ENCODE measurements at regions not wholly inside any gene's neighbourhood (a gene's known extent, or its start where the extent isn't known, plus 50 kb on each side); places are given as distances from the start of the nearest gene placed in this dataset.

DNA sequence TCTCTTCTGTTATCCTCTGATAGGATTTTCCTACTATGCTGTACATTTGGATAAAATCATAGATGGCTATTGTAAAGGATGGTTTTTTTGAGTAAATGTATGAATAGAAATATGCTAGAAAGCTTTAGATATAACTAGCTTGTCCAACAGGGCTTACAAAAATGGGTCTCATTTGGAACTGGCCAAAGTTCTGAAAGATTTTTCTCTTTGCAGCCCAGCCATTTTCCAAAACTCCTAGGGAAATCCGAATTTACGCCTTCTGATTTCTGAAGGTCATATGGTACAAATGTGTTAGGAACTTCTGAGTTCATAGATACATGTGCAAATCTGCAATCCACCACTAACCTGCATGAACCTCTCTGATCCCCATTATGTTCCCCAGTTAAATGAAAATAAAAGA lies 603.9 kb upstream of the C9orf72 start:
- WGBS: no CpG with 5 or more reads among the region's 2 CpGs

DNA sequence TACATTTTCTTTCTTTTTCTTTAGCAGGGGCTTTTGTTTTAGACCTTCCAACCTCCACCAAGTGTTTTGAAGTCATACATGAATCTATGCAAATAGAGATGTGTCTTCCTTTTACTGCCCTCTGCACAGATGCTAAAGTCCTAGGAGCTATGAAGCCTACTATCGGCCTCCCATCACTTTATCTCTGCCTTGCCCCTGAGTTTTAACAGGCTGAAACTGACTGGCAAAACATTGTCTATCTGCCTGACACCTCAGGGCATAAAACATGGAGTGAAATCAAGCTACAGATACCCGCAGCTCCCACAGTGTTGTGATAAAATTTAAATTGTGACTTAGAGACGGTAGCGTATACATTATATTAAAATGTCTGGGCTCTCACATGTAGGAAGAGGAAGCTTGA lies 604.6 kb upstream of the C9orf72 start:
- H2AFZ ChIP-seq (ENCODE audit: low read depth, low read length): no peak overlapping the region
- H2BK120ac ChIP-seq (ENCODE audit: low read depth, low read length): no peak overlapping the region
- no peak overlapping the region for H2BK12ac ChIP-seq (ENCODE audit: low read length in 2 of 2)
- no peak overlapping the region for H2BK15ac ChIP-seq (ENCODE audit: low read depth, poor library complexity, severe bottlenecking)
- no peak overlapping the region for H2AK5ac ChIP-seq (ENCODE audit: low read length, severe bottlenecking)
- H2BK5ac ChIP-seq (ENCODE audit: low read depth, low read length, poor library complexity, severe bottlenecking): no peak overlapping the region
- H3K18ac ChIP-seq (ENCODE audit: low read depth in 1 of 2, low read length in 2 of 2): no peak overlapping the region
- H4K8ac ChIP-seq (ENCODE audit: low read length): no peak overlapping the region
- H3K4me2 ChIP-seq (ENCODE audit: low read length, poor library complexity, severe bottlenecking): no peak overlapping the region
- no peaks in the 10 kb centered on the region for H3K27me3 ChIP-seq (ENCODE audit: control insufficient read depth in 1 of 2, insufficient read depth in 1 of 2, low read length in 2 of 2)
- H3K9ac ChIP-seq (ENCODE audit: low read length): no peak overlapping the region
- H3K14ac ChIP-seq (ENCODE audit: low read length in 2 of 2): no peak overlapping the region
- H3K36me3 ChIP-seq (ENCODE audit: control insufficient read depth in 1 of 2, insufficient read depth in 2 of 2, low read depth in 1 of 2, low read length in 2 of 2): no peaks in the 10 kb centered on the region
- WGBS: 95% methylated on average over 4 of the region's 4 CpGs
- H3K79me1 ChIP-seq (replicated peaks; ENCODE audit: low read length, poor library complexity, severe bottlenecking): no peaks in the 10 kb centered on the region
- no peak for DNase-seq
- no peak overlapping the region for H3K4me3 ChIP-seq (ENCODE audit: insufficient read depth in 1 of 2, low read depth in 1 of 2, low read length in 2 of 2)
- peaks cover 7% of the 10 kb centered on the region for H3K9me3 ChIP-seq (ENCODE audit: control insufficient read depth, low read length)
- no peak overlapping the region for H3K27ac ChIP-seq (ENCODE audit: low read length, poor library complexity, severe bottlenecking)
- no peaks in the 10 kb centered on the region for H3K4me1 ChIP-seq (ENCODE audit: control insufficient read depth, insufficient read depth, low read depth, low read length)
- H3K23ac ChIP-seq (ENCODE audit: low read length in 2 of 2): no peak overlapping the region
- no peak overlapping the region for H3K4ac ChIP-seq (ENCODE audit: low read depth in 1 of 2, low read length in 2 of 2)
- no peak overlapping the region for H4K91ac ChIP-seq (ENCODE audit: low read length)

More for the DNA sequence above, 603.9 kb upstream of the C9orf72 start:
- H2AK5ac ChIP-seq (ENCODE audit: low read length, severe bottlenecking): no peak overlapping the region
- no peak overlapping the region for H3K4me3 ChIP-seq (ENCODE audit: insufficient read depth in 1 of 2, low read depth in 1 of 2, low read length in 2 of 2)
- peaks cover 7% of the 10 kb centered on the region for H3K9me3 ChIP-seq (ENCODE audit: control insufficient read depth, low read length)
- H3K27ac ChIP-seq (ENCODE audit: low read length, poor library complexity, severe bottlenecking): no peak overlapping the region
- H2AFZ ChIP-seq (ENCODE audit: low read depth, low read length): no peak overlapping the region
- no peak overlapping the region for H3K23ac ChIP-seq (ENCODE audit: low read length in 2 of 2)
- no peak overlapping the region for H3K4me2 ChIP-seq (ENCODE audit: low read length, poor library complexity, severe bottlenecking)
- no peak overlapping the region for H3K14ac ChIP-seq (ENCODE audit: low read length in 2 of 2)
- no peaks in the 10 kb centered on the region for H3K79me1 ChIP-seq (replicated peaks; ENCODE audit: low read length, poor library complexity, severe bottlenecking)
- H2BK5ac ChIP-seq (ENCODE audit: low read depth, low read length, poor library complexity, severe bottlenecking): no peak overlapping the region
- H3K27me3 ChIP-seq (ENCODE audit: control insufficient read depth in 1 of 2, insufficient read depth in 1 of 2, low read length in 2 of 2): no peaks in the 10 kb centered on the region
- no peaks in the 10 kb centered on the region for H3K4me1 ChIP-seq (ENCODE audit: control insufficient read depth, insufficient read depth, low read depth, low read length)
- H3K36me3 ChIP-seq (ENCODE audit: control insufficient read depth in 1 of 2, insufficient read depth in 2 of 2, low read depth in 1 of 2, low read length in 2 of 2): no peaks in the 10 kb centered on the region
- H2BK120ac ChIP-seq (ENCODE audit: low read depth, low read length): no peak overlapping the region
- H4K8ac ChIP-seq (ENCODE audit: low read length): no peak overlapping the region
- no peak overlapping the region for H3K4ac ChIP-seq (ENCODE audit: low read depth in 1 of 2, low read length in 2 of 2)
- DNase-seq: no peak
- no peak overlapping the region for H2BK15ac ChIP-seq (ENCODE audit: low read depth, poor library complexity, severe bottlenecking)
- no peak overlapping the region for H3K9ac ChIP-seq (ENCODE audit: low read length)
- no peak overlapping the region for H2BK12ac ChIP-seq (ENCODE audit: low read length in 2 of 2)
- no peak overlapping the region for H4K91ac ChIP-seq (ENCODE audit: low read length)
- H3K18ac ChIP-seq (ENCODE audit: low read depth in 1 of 2, low read length in 2 of 2): no peak overlapping the region

DNA sequence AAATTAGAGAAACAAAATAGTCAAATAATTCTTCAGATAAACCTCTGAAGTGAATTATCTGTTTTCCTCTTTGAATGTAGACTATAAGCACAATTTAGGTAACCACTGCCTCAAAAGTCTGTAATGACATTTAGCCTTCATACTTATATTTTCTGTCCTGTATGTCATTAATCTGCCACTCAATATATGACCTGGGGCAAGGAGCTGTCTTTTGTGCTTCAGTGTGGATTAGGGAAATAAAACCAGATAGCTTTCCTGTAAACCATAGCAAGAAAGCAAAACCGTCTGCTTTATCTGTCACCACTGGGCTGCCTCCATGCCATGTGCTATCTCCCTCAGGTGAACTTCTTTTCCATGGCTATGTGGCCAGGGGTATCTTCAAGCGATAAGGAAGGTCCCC lies 606.6 kb upstream of the C9orf72 start:
- no peaks in the 10 kb centered on the region for H3K36me3 ChIP-seq (ENCODE audit: control insufficient read depth in 1 of 2, insufficient read depth in 2 of 2, low read depth in 1 of 2, low read length in 2 of 2)
- no peak overlapping the region for H3K14ac ChIP-seq (ENCODE audit: low read length in 2 of 2)
- H3K27ac ChIP-seq (ENCODE audit: low read length, poor library complexity, severe bottlenecking): no peak overlapping the region
- H3K23ac ChIP-seq (ENCODE audit: low read length in 2 of 2): no peak overlapping the region
- H3K18ac ChIP-seq (ENCODE audit: low read depth in 1 of 2, low read length in 2 of 2): no peak overlapping the region
- no peak overlapping the region for H3K4me2 ChIP-seq (ENCODE audit: low read length, poor library complexity, severe bottlenecking)
- H3K4me1 ChIP-seq (ENCODE audit: control insufficient read depth, insufficient read depth, low read depth, low read length): no peaks in the 10 kb centered on the region
- H3K27me3 ChIP-seq (ENCODE audit: control insufficient read depth in 1 of 2, insufficient read depth in 1 of 2, low read length in 2 of 2): no peaks in the 10 kb centered on the region
- no peak overlapping the region for H2BK5ac ChIP-seq (ENCODE audit: low read depth, low read length, poor library complexity, severe bottlenecking)
- no peak overlapping the region for H3K9ac ChIP-seq (ENCODE audit: low read length)
- no peak overlapping the region for H4K91ac ChIP-seq (ENCODE audit: low read length)
- H3K4ac ChIP-seq (ENCODE audit: low read depth in 1 of 2, low read length in 2 of 2): no peak overlapping the region
- no peak for DNase-seq
- peaks cover 7% of the 10 kb centered on the region for H3K9me3 ChIP-seq (ENCODE audit: control insufficient read depth, low read length)
- H2BK15ac ChIP-seq (ENCODE audit: low read depth, poor library complexity, severe bottlenecking): no peak overlapping the region
- no peaks in the 10 kb centered on the region for H3K79me1 ChIP-seq (replicated peaks; ENCODE audit: low read length, poor library complexity, severe bottlenecking)
- H2BK120ac ChIP-seq (ENCODE audit: low read depth, low read length): no peak overlapping the region
- H3K4me3 ChIP-seq (ENCODE audit: insufficient read depth in 1 of 2, low read depth in 1 of 2, low read length in 2 of 2): no peak overlapping the region
- no peak overlapping the region for H2AFZ ChIP-seq (ENCODE audit: low read depth, low read length)
- H2AK5ac ChIP-seq (ENCODE audit: low read length, severe bottlenecking): no peak overlapping the region
- no peak overlapping the region for H2BK12ac ChIP-seq (ENCODE audit: low read length in 2 of 2)
- no peak overlapping the region for H4K8ac ChIP-seq (ENCODE audit: low read length)
- WGBS: 91% methylated on average over 2 of the region's 2 CpGs

DNA sequence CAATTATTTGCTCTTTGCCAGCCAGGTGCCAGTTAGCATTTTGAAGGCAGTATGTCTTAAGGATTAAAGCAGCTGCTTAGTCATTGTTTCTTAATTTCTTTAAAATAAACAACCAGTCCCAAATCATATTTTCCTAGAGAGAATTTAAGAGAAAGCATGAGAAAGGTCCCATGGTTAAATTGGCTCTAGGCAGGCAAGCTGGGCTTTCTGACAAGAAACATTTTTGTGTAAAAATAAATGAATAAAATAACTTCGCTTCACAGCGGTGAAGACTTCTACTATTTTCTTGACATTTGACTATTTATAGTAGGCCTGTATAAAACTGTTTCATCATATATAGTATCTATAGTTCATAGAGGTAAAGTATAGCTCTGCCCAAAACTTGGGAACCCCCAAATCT lies 617.7 kb upstream of the C9orf72 start:
- no peak overlapping the region for H2BK12ac ChIP-seq (ENCODE audit: low read length in 2 of 2)
- H2AFZ ChIP-seq (ENCODE audit: low read depth, low read length): no peak overlapping the region
- no peak overlapping the region for H3K9ac ChIP-seq (ENCODE audit: low read length)
- H3K27ac ChIP-seq (ENCODE audit: low read length, poor library complexity, severe bottlenecking): no peak overlapping the region
- no peaks in the 10 kb centered on the region for H3K27me3 ChIP-seq (ENCODE audit: control insufficient read depth in 1 of 2, insufficient read depth in 1 of 2, low read length in 2 of 2)
- no peaks in the 10 kb centered on the region for H3K79me1 ChIP-seq (replicated peaks; ENCODE audit: low read length, poor library complexity, severe bottlenecking)
- no peaks in the 10 kb centered on the region for H3K9me3 ChIP-seq (ENCODE audit: control insufficient read depth, low read length)
- H3K14ac ChIP-seq (ENCODE audit: low read length in 2 of 2): no peak overlapping the region
- no CpG with 5 or more reads among the region's 2 CpGs for WGBS
- H2BK15ac ChIP-seq (ENCODE audit: low read depth, poor library complexity, severe bottlenecking): no peak overlapping the region
- no peaks in the 10 kb centered on the region for H3K36me3 ChIP-seq (ENCODE audit: control insufficient read depth in 1 of 2, insufficient read depth in 2 of 2, low read depth in 1 of 2, low read length in 2 of 2)
- no peak overlapping the region for H3K23ac ChIP-seq (ENCODE audit: low read length in 2 of 2)
- no peak overlapping the region for H3K4me2 ChIP-seq (ENCODE audit: low read length, poor library complexity, severe bottlenecking)
- H4K91ac ChIP-seq (ENCODE audit: low read length): no peak overlapping the region
- no peak overlapping the region for H3K4me3 ChIP-seq (ENCODE audit: insufficient read depth in 1 of 2, low read depth in 1 of 2, low read length in 2 of 2)
- H3K18ac ChIP-seq (ENCODE audit: low read depth in 1 of 2, low read length in 2 of 2): no peak overlapping the region
- H4K8ac ChIP-seq (ENCODE audit: low read length): no peak overlapping the region
- no peaks in the 10 kb centered on the region for H3K4me1 ChIP-seq (ENCODE audit: control insufficient read depth, insufficient read depth, low read depth, low read length)
- no peak overlapping the region for H2BK120ac ChIP-seq (ENCODE audit: low read depth, low read length)
- no peak for DNase-seq
- no peak overlapping the region for H2BK5ac ChIP-seq (ENCODE audit: low read depth, low read length, poor library complexity, severe bottlenecking)
- no peak overlapping the region for H2AK5ac ChIP-seq (ENCODE audit: low read length, severe bottlenecking)
- no peak overlapping the region for H3K4ac ChIP-seq (ENCODE audit: low read depth in 1 of 2, low read length in 2 of 2)
